GM12878 (cell line): ENCODE measurements at regions not wholly inside any gene's neighbourhood (a gene's known extent, or its start where the extent isn't known, plus 50 kb on each side); places are given as distances from the start of the nearest gene placed in this dataset.

Source experiments
- ATAC-seq: fragments of 200-7000 bp; cut with Tn5 transposase; 3 replicates; pipeline ENCODE4 v1.9.1; 2020; ENCODE audit warnings: mild to moderate bottlenecking, moderate library complexity
- BruUV-seq: library from RNA; stranded (reverse); fragments of 400-500 nt; replicated peaks from 2 replicates; lab custom pipeline; 2021; lab: Mats Ljungman, UMichigan
- CTCF ChIA-PET: fragments of 300-600 bp; sonication (Branson Sonifier 250); formaldehyde crosslinking; extraction: SDS; loops from one replicate; lab custom pipeline; 2021; ENCODE audit warnings: inconsistent platforms; lab: Yijun Ruan, JAX
- POLR2A ChIA-PET: fragments of 350-600 bp; formaldehyde crosslinking; extraction: SDS; loops from one replicate; lab custom pipeline; 2021; ENCODE audit warnings: inconsistent platforms; lab: Charles Lee
- RAD21 ChIA-PET: fragments of 300-600 bp; sonication (Branson Sonifier 250); formaldehyde crosslinking; loops from one replicate; lab custom pipeline; 2023; ENCODE audit warnings: antibody characterized with exemption; ENCODE audit not compliant: unreplicated experiment; lab: Charles Lee
- SMC1A ChIA-PET: fragments of 300-600 bp; sonication (Branson Sonifier 250); formaldehyde crosslinking; loops from one replicate; lab custom pipeline; 2023; ENCODE audit not compliant: unreplicated experiment, uncharacterized antibody; lab: Charles Lee
- DNase-seq: peaks from one replicate; pipeline ENCODE4 v3.0.0-alpha.2; 2011; ENCODE audit warnings: low read depth, low spot score
- FAIRE-seq: peaks from 3 replicates; lab custom pipeline; 2011; peaks lifted over from hg19 to GRCh38; lab: Jason Lieb, UNC
- H2AFZ ChIP-seq: 2 replicates; pipeline ENCODE4 v1.6.0; 2011; ENCODE audit warnings: low read depth, low read length, control low read depth; ENCODE audit not compliant: control insufficient read depth
- H3K27ac ChIP-seq: 2 replicates; pipeline ENCODE4 v1.5.1; 2011; ENCODE audit warnings: control low read depth; ENCODE audit not compliant: control insufficient read depth, insufficient read depth
- H3K27me3 ChIP-seq, 2 experiments: replicated peaks in 1 of 2; 2 replicates each; pipeline versions ENCODE4 v1.6.0 to v1.6.1; 2011; ENCODE audit warnings: low read length in 1 of 2; ENCODE audit not compliant: control insufficient read depth in 2 of 2, insufficient read depth in 2 of 2
- H3K36me3 ChIP-seq, 2 experiments: 2 replicates each; pipeline ENCODE4 v1.5.1; 2011; ENCODE audit warnings: low read length in 1 of 2; ENCODE audit not compliant: control insufficient read depth in 2 of 2, insufficient read depth in 2 of 2
- H3K4me1 ChIP-seq: 2 replicates; pipeline ENCODE4 v1.6.1; 2011; ENCODE audit warnings: mild to moderate bottlenecking, low read length, moderate library complexity, mixed read lengths; ENCODE audit not compliant: control insufficient read depth, insufficient read depth
- H3K4me2 ChIP-seq: 2 replicates; pipeline ENCODE4 v1.6.0; 2011; ENCODE audit warnings: control low read depth; ENCODE audit not compliant: control insufficient read depth, insufficient read depth
- H3K4me3 ChIP-seq: fragments of 200-600 bp; sonication (generic); 2 replicates; pipeline ENCODE4 v1.5.1; 2016
- H3K79me2 ChIP-seq: 2 replicates; pipeline ENCODE4 v1.6.0; 2011; ENCODE audit warnings: low read length; ENCODE audit not compliant: control insufficient read depth, insufficient read depth
- H3K9ac ChIP-seq: 2 replicates; pipeline ENCODE4 v1.8.0; 2011; ENCODE audit warnings: low read length, control low read depth, mixed read lengths; ENCODE audit not compliant: control insufficient read depth, insufficient read depth
- H3K9me3 ChIP-seq: replicated peaks from 3 replicates; pipeline ENCODE4 v1.5.1; 2011; ENCODE audit warnings: mild to moderate bottlenecking, low read length; ENCODE audit not compliant: control insufficient read depth, insufficient read depth
- H4K20me1 ChIP-seq: 2 replicates; pipeline ENCODE4 v1.6.0; 2011; ENCODE audit not compliant: control insufficient read depth, insufficient read depth
- BCL11A ChIP-seq: IDR thresholded peaks from 2 replicates; pipeline ENCODE4 v1.6.1; 2011; ENCODE audit warnings: low read depth, low read length
- CBFB ChIP-seq: IDR thresholded peaks from 2 replicates; pipeline ENCODE4 v1.6.1; 2016; ENCODE audit warnings: antibody characterized with exemption, low read depth
- EGR1 ChIP-seq, 2 experiments: IDR thresholded peaks; 1 replicate in 1 of 2; 2 replicates in 1 of 2; pipeline ENCODE4 v1.6.1; 2011 to 2012; ENCODE audit warnings: low read depth in 2 of 2, low read length in 2 of 2, borderline replicate concordance in 1 of 2, mild to moderate bottlenecking in 1 of 2, moderate library complexity in 1 of 2
- ELK1 ChIP-seq: IDR thresholded peaks from 2 replicates; pipeline ENCODE4 v1.6.1; 2012; ENCODE audit warnings: low read depth, low read length, improper control_type of control experiment
- FOXM1 ChIP-seq: IDR thresholded peaks from 2 replicates; pipeline ENCODE4 v1.6.1; 2012; ENCODE audit warnings: low read depth, mild to moderate bottlenecking, inconsistent platforms, low read length, moderate library complexity
- JUNB ChIP-seq: IDR thresholded peaks from 2 replicates; pipeline ENCODE4 v1.6.1; 2016; ENCODE audit warnings: antibody characterized with exemption, mild to moderate bottlenecking
- KAT2A ChIP-seq: conservative IDR thresholded peaks from 2 replicates; pipeline ENCODE4 v1.6.1; 2011; ENCODE audit warnings: low read depth, low read length; ENCODE audit not compliant: control insufficient read depth
- KLF5 ChIP-seq: fragments of 450-650 bp; IDR thresholded peaks from 2 replicates; pipeline ENCODE4 v1.6.1; 2014; ENCODE audit warnings: mild to moderate bottlenecking; ENCODE audit not compliant: partially characterized antibody
- RUNX3 ChIP-seq: IDR thresholded peaks from 2 replicates; pipeline ENCODE4 v1.6.1; 2012; ENCODE audit warnings: low read length, inconsistent platforms
- SMARCA5 ChIP-seq: fragments of 450-650 bp; IDR thresholded peaks from 2 replicates; pipeline ENCODE4 v1.6.1; 2017; ENCODE audit warnings: mild to moderate bottlenecking
- WGBS: methylation state at CpG from one replicate; pipeline ENCODE4 v1.1.6; 2016; ENCODE audit warnings: low lambda C conversion rate; ENCODE audit not compliant: insufficient replicate concordance, insufficient coverage; ENCODE audit errors: missing lambda C conversion rate; 5-methylcytosine and 5-hydroxymethylcytosine counted together
- in situ Hi-C: fragments of 300-500 bp; cut with MboI; formaldehyde crosslinking; loops from 9 replicates; pipeline ENCODE4 v1.14.3; 2018; ENCODE audit warnings: mixed read lengths
- intact Hi-C: fragments of 100-400 bp; cut with micrococcal nuclease; formaldehyde crosslinking; loops from one replicate; pipeline ENCODE4 v1.14.2; 2022; ENCODE audit not compliant: unreplicated experiment

GRCh38 chr3:106540743-106541142 lies 671.9 kb upstream of the CBLB start:
- Histone ChIP-seq H3K4me3 (no peak overlapping the region), H4K20me1 (no peaks in the 10 kb centered on the region), H3K4me1 (no peaks in the 10 kb centered on the region), H3K9me3 (no peaks in the 10 kb centered on the region; the same call in 2 of the 3 replicates), H3K27me3 (no peaks in the 10 kb centered on the region), H3K9ac (no peak overlapping the region), H3K4me2 (no peak overlapping the region), H3K79me2 (no peaks in the 10 kb centered on the region), H2AFZ (no peak overlapping the region), H3K27ac (no peak overlapping the region), H3K36me3 (no peaks in the 10 kb centered on the region)
- CTCF ChIA-PET: interaction anchor here (1.6 kb wide), 1 partner anchor 13 kb away, joined by 3 read pairs; no protein-coding TSS in a partner anchor
- 76% methylated on average over 3 of the region's 3 CpGs for WGBS
- RAD21 ChIA-PET: no interaction called here
- in situ Hi-C loops (no loop called here), intact Hi-C loops (loop anchor here (5.0 kb wide), 1 partner anchor 238 kb away; no protein-coding TSS in a partner anchor)
- SMC1A ChIA-PET: interaction anchor here (1.0 kb wide), 1 partner anchor 29 kb away, joined by 3 read pairs; no protein-coding TSS in a partner anchor
- POLR2A ChIA-PET: no interaction called here
- no peak for DNase-seq
- no peak for ATAC-seq
- BruUV-seq: no TSS peak
- no peak for TF ChIP-seq SMARCA5
- FAIRE-seq: no peak

- H3K36me3 ChIP-seq: no peaks in the 10 kb centered on the region
- 52% methylated on average over 6 of the region's 6 CpGs for WGBS
- H3K9ac ChIP-seq: no peak overlapping the region
- H3K27me3 ChIP-seq: no peaks in the 10 kb centered on the region
- H3K4me2 ChIP-seq: no peak overlapping the region
- in situ Hi-C loops (no loop called here), intact Hi-C loops (loop anchor here (5.0 kb wide), 1 partner anchor 240 kb away; no protein-coding TSS in a partner anchor)
- H4K20me1 ChIP-seq: no peaks in the 10 kb centered on the region
- TF ChIP-seq KAT2A (no peak), CBFB (no peak), JUNB (peak; percentile 60), BCL11A (peak; percentile 45; the same call in 1 of the 2 replicates), FOXM1 (no peak), KLF5 (no peak), ELK1 (no peak), EGR1 (IDR thresholded peaks at IDR 0.05; ENCODE audit: borderline replicate concordance in 1 of 2, low read depth in 2 of 2, low read length in 2 of 2) (peak in 1 of 2 experiments; percentile 12; a peak in 1 of 3 replicates), RUNX3 (peak; percentile 84)
- no peak overlapping the region for H3K27ac ChIP-seq
- ATAC-seq: peak; percentile 67
- no peaks in the 10 kb centered on the region; the same call in 2 of the 3 replicates for H3K9me3 ChIP-seq
- SMC1A ChIA-PET: interaction anchor here (0.8 to 2.2 kb wide), 5 partner anchors 9 to 246 kb away, joined by 3 to 9 read pairs (median 4); no protein-coding TSS in a partner anchor
- BruUV-seq: no TSS peak
- DNase-seq: no peak
- FAIRE-seq: no peak
- RAD21 ChIA-PET: interaction anchor here (0.8 to 1.3 kb wide), 5 partner anchors 35 to 705 kb away, joined by 3 to 4 read pairs (median 3); no protein-coding TSS in a partner anchor
- no peak overlapping the region for H2AFZ ChIP-seq
- H3K4me1 ChIP-seq: no peaks in the 10 kb centered on the region
- CTCF ChIA-PET: interaction anchor here (1.2 to 1.6 kb wide), 2 partner anchors 11 to 67 kb away, joined by 3 to 5 read pairs; no protein-coding TSS in a partner anchor
- no peak overlapping the region for H3K4me3 ChIP-seq
- no peaks in the 10 kb centered on the region for H3K79me2 ChIP-seq
- POLR2A ChIA-PET: no interaction called here
Observed at GRCh38 chr3:106542101-106542769, 673.4 kb upstream of the CBLB start.
